ENCODE measurements at regions not wholly inside any gene's neighbourhood (a gene's known extent, or its start where the extent isn't known, plus 50 kb on each side); places are given as distances from the start of the nearest gene placed in this dataset.
"Not testable (repeated sequence)": the region's sequence is repeated elsewhere in the genome, so short reads cannot be mapped to it uniquely, and the experiment has no call there.

GRCh38 chr5:17034992-17035391, 98.9 kb upstream of the MYO10 start:
- DNase-seq (ENCODE audit: low read depth), result not testable (repeated sequence)

GRCh38 chr5:17037751-17038150, 101.7 kb upstream of the MYO10 start:
- DNase-seq (ENCODE audit: low read depth), result peak; percentile 65

- DNase-seq (ENCODE audit: low read depth), result no peak
These were observed 103.1 kb upstream of the MYO10 start for GRCh38 chr5:17039170-17039569.

- no peak for DNase-seq (ENCODE audit: low read depth)
These were observed 106.0 kb upstream of the MYO10 start for GRCh38 chr5:17042041-17042440.

- peak; percentile 22 for DNase-seq (ENCODE audit: low read depth)
These were observed 110.2 kb upstream of the MYO10 start for GRCh38 chr5:17046320-17046719.

GRCh38 chr5:17050236-17050635, 114.1 kb upstream of the MYO10 start:
- no peak for DNase-seq (ENCODE audit: low read depth)

GRCh38 chr5:17054911-17055310, 118.8 kb upstream of the MYO10 start:
- no peak for DNase-seq (ENCODE audit: low read depth)

- peak; percentile 17 for DNase-seq (ENCODE audit: low read depth)
These were observed 120.1 kb upstream of the MYO10 start for GRCh38 chr5:17056141-17056631.

GRCh38 chr5:17058438-17058837, 122.3 kb upstream of the MYO10 start:
- no peak for DNase-seq (ENCODE audit: low read depth)

GRCh38 chr5:17061973-17062470, 125.9 kb upstream of the MYO10 start:
- DNase-seq (ENCODE audit: low read depth), result no peak

GRCh38 chr5:17062741-17063140, 126.7 kb upstream of the MYO10 start:
- DNase-seq (ENCODE audit: low read depth), result not testable (repeated sequence)

- no peak for DNase-seq (ENCODE audit: low read depth)
These were observed 128.2 kb upstream of the MYO10 start for GRCh38 chr5:17064241-17064640.

- DNase-seq (ENCODE audit: low read depth), result no peak
These were observed 129.4 kb upstream of the MYO10 start for GRCh38 chr5:17065458-17065857.

- DNase-seq (ENCODE audit: low read depth), result not testable (repeated sequence)
These were observed 129.9 kb upstream of the MYO10 start for GRCh38 chr5:17066026-17066425.

GRCh38 chr5:17067657-17068392, 131.7 kb upstream of the MYO10 start:
- no peak for DNase-seq (ENCODE audit: low read depth)

GRCh38 chr5:17069995-17070511, 134.0 kb upstream of the MYO10 start:
- peak; percentile 61 for DNase-seq (ENCODE audit: low read depth)

- DNase-seq (ENCODE audit: low read depth), result no peak
These were observed 134.6 kb upstream of the MYO10 start for GRCh38 chr5:17070647-17071046.

GRCh38 chr5:17075236-17075635, 139.1 kb upstream of the MYO10 start:
- no peak for DNase-seq (ENCODE audit: low read depth)

- no peak for DNase-seq (ENCODE audit: low read depth)
These were observed 140.2 kb upstream of the MYO10 start for GRCh38 chr5:17076272-17076671.

GRCh38 chr5:17077440-17078233, 139.8 kb upstream of the BASP1 start:
- DNase-seq (ENCODE audit: low read depth), result no peak

GRCh38 chr5:17079562-17079961, 137.9 kb upstream of the BASP1 start:
- no peak for DNase-seq (ENCODE audit: low read depth)

- no peak for DNase-seq (ENCODE audit: low read depth)
These were observed 137.1 kb upstream of the BASP1 start for GRCh38 chr5:17080361-17080760.

- DNase-seq (ENCODE audit: low read depth), result no peak
These were observed 136.3 kb upstream of the BASP1 start for GRCh38 chr5:17081142-17081541.
